ENCODE measurements at regions not wholly inside any gene's neighbourhood (a gene's known extent, or its start where the extent isn't known, plus 50 kb on each side); places are given as distances from the start of the nearest gene placed in this dataset.
"Not testable (repeated sequence)": the region's sequence is repeated elsewhere in the genome, so short reads cannot be mapped to it uniquely, and the experiment has no call there.

DNA sequence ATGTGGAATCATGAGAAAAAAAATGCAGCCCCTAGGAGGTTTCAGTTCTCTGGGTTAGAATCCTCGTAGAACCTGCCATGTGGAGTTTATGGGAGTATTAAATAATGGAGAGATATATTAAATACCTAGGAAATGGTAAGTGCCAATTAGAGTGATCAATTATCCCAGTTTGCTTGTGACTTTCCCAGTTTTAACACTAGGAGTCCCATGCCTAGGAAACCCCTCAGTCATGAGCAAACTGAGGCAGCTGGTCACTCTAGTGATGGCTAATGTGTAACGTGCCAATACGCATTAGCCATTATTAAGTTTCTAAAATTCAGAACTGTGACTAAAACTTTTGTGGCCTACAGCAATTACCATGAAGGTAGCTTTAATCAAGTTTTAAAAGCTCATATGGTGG lies 720.6 kb downstream of the TAF11L14 start:
- no peak for DNase-seq (ENCODE audit: low spot score)

DNA sequence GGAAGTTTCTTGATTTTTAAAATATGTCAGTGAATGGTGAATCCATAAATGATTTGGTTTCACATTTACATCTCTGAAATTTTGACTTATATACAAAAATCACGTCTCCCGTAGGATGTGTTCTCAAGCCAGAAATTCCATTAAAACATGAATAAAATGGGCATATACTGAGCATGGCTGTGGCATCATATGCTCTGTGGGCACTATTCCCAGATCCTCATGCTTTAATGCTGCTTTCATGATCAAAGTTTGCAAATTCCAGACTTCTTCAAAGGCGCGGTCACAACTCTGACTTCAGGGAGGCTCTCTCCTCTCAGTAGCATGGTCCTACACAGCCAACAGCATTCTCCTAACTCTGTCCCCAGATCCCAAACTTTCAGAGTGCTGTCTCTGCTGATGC lies 723.2 kb downstream of the TAF11L14 start:
- DNase-seq (ENCODE audit: low spot score): no peak

DNA sequence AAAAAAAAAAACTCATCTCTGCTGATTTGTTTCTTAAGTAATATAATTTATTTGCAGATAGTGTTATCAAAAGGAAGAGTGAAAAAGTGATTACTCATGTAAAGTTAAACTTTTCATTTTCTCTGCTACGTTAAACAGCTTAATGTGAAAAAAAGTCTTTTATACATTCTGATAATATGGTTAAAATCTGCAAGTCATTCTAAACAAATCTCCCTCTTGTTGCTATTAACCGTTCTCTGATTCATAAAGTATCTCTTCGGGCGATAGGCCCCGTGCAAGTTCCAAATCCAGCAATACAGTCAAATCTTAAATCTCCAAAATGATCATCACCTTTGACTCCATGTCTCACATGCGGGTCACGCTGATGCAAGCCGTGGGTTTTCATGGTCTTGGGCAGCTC lies 732.0 kb downstream of the TAF11L14 start:
- DNase-seq (ENCODE audit: low spot score): no peak

DNA sequence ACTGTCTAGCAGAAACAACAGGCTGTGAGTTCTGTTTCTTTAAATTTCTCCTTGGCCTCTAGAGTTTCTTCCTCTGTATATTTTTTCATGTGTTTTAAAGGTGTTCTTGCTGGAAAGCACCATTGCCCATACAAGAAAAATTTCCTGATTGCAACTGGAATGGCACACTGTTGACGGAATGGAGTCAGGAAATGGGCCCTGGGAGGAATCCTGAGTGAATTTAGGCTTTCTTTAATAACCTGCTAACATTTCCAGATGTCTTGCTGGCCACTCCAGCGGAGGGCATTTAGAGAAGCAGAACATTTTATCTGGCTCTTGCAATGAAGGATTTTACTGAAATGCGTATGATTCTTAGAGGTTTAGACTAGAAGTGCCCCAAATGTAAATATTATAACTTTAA lies 736.3 kb downstream of the TAF11L14 start:
- DNase-seq (ENCODE audit: low spot score): no peak

DNA sequence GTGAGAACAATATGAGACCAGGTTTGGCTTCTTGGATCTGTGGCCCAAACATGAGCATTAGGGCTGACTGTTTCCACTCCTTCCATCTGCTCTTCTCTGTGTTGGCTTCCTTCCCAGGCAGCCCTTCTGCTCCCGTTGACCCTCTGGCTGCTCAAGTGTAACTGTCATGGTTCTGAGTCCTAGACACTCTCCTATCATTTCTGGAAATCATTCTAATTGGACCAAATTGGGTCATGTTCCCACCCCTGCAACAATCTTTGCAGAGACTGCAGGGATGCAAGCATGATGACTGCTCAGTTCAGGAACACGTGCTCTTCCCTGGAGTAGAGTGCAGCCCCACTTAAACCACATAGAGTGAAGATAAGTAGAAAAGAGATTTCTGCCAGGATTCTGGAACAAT lies 741.4 kb downstream of the TAF11L14 start:
- peak; percentile 24 for DNase-seq (ENCODE audit: low spot score)

DNA sequence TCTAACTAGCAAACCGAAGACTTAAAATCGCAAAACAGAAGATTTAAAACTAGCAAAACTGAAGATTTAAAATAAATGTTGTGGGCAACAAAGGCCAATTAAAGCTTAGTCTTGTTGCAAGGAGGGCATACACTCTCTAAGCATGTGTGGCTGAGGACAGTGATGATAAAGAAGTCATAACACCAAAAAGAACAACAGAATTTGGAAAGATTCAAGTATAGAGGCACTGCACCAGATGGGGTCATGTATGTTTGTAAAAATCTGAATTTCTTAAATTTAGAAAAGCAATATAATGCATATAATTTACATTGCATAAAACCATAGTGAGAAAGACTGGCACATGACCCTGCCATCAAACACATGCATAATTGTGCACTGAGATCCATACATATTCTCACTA lies 743.8 kb downstream of the TAF11L14 start:
- DNase-seq (ENCODE audit: low spot score): no peak

DNA sequence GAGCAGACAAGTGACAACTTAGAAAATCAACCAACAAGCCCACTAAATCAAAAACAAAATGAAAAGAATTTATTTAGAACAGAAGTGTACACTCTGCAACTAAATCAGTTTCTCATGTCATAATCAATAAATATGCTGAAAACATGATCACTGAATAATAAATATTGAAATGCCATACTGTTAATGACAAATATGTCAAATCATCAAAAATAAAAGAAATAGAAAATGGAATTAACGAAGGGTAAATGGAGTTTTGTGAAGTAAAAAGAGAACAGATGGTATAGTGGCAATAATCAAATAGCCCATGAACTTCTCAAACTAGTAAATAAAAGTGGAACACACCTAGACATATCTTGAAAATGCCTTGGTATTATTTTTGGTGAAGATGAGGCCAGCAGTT lies 744.9 kb downstream of the TAF11L14 start:
- no peak for DNase-seq (ENCODE audit: low spot score)

DNA sequence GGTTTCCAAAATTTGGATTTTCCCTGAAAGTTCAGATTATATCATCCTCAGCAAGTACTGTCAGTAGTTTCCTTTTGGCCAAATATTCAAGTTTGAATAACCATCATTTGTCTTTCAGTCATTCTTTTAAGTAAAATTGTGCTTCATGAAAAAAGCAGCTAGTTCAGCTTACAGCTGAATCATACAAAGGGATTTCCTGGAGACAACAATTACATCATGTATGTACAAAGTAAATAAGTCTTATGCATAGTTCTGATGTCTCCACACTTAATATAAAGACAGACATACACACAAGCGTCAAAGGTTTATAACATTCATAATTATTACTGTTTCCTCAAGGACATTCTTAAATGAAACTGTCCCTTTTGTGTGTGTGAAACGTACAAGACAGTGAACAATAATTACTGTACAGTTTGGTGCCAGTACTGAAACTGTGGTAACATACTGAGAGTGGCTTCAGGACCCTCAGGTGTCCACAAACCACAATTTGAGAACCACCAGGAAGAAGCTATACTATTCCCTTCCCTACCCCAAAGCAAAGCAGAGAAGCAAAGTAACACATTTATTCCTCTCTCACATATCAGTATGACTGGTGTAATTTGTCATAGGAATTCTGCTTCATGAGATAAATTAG lies 746.6 kb downstream of the TAF11L14 start:
- no peak for DNase-seq (ENCODE audit: low spot score)

DNA sequence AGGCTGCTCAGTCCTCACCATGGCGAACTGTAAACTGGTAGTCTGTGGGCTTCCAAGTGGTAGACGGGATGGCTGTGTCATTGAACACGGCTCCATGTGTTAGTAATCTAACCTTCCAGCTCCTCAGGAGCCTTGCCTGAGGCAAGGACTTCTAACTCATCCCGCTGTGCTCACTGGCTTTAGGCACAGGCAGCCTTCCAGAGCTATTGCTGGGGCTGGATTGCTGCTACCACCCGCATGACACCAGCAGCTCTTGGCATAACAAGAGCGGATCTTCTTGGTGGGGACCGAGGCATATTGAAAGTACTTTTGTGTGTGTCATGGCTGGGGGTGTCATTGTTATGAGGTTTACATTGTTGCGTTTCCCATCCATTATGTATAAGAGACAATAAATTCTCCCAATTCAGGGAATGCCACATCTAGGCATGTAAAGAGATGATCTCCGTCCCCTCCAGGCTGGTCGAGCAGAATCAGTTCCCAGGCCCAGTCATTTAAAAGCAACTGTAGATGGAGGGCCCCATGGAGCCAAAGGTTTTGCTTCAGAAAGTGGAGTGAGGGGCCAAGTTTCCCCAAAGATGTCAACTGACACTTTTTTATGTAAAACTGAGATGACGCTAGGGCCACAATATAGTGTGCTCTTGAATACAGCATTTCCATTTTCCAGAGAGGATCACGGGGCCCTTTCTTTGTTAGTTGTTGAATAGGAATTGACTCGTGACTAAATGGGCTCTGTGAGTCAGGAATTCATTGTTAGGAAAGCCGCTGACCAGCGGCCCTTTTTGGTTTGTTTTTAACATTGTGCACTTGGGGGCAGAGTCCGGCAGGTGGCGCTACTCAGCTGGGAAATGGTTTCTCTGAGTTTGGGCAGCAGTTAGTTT lies 759.5 kb downstream of the TAF11L14 start:
- DNase-seq (ENCODE audit: low spot score): peak; percentile 77

DNA sequence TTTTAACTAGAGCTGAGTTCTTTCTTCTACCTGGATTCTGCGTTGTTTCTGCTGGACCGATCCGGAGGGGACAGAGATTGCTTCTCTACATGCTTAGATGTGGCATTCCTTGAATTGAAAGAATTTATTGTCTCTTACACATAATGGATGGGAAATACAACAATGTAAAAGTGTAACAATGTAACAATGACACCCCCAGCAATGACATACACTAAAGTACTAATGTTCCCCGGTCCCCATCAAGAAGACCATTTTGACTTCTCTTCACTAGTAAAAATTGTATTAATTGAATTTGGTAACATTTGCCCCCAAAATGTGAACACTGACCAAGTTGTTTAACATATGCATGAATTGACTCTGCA lies 760.2 kb downstream of the TAF11L14 start:
- no peak for DNase-seq (ENCODE audit: low spot score)

DNA sequence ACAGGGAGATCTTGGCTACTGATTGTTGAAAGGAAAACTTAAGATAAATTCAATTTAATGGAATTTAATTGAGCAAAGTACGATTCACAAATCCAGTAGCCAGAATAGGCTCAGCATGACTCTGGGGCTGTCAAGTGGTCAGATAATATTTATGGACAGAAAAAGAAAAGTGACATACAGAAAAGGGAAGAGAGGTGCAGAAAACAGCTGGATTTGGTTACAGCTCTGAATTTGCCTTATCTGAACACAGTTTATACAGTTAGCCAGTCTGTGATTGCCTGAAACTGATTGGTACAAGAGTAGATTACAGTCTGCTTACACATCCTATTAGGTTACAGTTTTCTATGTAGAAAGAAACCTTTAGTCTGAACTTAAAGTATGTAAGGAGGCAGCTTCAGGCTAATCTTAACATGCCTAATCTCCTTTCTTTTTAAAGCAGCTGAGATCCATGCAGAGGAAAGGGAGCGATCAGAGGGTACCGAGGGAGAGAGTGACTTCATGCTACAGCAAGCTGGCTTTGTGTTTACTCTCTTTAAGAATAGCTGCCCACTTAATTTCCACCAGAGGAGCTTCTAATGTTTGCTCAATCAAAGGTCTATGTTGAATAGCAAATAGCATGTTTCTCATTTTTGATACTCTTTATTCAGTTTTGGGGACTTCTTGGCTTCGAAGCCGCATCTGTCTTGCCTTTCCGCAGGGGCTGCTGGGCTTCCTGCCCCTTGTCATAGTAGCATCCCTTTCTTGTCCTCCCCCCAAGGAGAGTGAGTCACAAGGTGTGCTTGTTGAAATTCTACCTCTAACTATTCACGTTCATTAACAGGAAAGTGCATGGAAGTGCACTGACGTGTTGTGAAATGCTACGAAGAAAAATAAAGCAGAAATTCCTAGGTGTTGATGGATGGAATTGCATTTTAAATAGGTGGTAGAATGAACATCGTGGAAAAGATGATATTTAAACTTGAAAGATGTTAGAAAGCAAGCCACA lies 761.2 kb downstream of the TAF11L14 start:
- no peak for DNase-seq (ENCODE audit: low spot score)

DNA sequence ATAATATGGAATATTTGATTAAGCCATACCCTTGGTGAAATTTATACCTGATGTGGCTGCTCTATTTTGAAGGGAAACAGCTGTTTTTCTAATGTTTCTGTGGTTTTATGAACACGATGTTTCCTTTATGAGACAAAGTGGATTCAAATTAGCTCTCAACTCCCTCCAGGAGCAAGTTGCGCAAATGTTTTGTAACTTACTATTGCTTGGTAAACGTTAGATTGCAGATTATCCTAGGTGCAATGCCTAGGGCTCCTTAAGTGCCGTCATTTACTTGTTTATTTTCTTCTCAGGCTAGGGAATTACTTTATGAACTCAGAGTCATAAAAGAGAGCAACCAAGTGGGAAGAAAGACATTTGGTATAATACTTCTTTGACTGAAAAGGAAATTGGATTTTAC lies 763.1 kb downstream of the TAF11L14 start:
- no peak for DNase-seq (ENCODE audit: low spot score)

DNA sequence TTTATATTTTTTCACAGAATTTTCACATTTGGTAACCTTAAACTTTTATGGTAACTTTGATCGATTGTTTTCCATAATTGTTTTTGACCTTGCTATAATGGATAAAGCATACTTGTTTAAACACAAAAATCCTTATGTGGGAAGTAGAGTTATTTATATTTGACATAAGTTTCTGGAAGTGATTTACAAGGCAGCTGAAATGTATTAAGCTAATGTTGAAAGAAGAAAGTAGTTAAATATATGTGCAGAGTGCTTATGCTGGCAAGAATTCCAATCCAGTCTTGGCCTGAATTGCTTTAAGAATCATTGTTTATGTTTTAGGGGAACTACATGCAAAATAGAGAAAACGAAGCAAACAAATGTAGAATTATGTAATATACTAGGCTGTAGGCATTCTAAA lies 763.6 kb downstream of the TAF11L14 start:
- DNase-seq (ENCODE audit: low spot score): no peak

DNA sequence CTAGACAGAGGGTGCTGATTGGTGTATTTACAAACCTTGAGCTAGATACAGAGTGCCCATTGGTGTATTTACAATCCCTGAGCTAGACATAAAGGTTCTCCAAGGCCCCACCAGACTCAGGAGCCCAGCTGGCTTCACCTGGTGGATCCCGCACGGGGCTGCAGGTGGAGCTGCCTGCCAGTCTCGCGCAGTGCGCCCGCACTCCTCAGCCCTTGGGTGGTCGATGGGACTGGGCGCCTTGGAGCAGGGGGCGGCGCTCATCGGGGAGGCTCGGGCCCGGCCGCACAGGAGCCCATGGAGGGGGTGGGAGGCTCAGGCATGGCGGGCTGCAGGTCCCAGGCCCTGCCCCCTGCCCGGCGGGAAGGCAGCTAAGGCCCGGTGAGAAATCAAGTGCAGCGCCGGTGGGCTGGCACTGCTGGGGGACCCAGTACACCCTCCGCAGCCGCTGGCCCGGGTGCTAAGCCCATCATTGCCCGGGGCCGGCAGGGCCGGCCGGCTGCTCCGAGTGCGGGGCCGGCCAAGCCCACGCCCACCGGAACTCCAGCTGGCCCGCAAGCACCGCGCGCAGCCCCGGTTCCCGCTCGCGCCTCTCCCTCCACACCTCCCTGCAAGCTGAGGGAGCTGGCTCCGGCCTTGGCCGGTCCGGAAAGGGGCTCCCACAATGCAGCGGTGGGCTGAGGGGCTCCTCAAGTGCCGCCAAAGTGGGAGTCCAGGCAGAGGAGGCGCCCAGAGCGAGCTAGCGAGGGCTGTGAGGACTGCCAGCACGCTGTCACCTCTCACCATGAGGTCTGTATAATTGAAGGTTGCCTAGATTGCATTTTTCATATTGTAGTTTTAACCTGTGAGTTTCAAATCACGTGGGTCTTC lies 765.4 kb downstream of the TAF11L14 start:
- DNase-seq (ENCODE audit: low spot score): not testable (repeated sequence)

DNA sequence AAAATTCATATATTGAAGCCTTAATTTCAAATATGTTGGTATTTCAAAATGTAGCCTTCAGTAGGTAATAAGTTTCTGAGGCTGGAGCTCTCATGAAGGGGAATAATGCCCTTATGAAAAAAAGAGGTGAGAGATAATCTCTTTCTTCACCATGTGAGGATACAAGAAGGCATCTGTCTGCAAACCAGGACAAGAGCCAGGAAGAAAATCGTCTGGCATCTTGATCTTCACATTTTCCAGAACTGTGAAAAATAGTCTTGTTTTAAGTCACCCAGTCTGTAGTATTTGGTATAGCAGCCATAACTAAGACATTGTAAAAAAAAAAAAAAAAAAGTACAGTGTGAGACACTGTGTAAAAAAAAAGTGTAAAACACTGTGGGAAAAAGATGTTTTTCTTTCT lies 768.9 kb downstream of the TAF11L14 start:
- DNase-seq (ENCODE audit: low spot score): no peak

DNA sequence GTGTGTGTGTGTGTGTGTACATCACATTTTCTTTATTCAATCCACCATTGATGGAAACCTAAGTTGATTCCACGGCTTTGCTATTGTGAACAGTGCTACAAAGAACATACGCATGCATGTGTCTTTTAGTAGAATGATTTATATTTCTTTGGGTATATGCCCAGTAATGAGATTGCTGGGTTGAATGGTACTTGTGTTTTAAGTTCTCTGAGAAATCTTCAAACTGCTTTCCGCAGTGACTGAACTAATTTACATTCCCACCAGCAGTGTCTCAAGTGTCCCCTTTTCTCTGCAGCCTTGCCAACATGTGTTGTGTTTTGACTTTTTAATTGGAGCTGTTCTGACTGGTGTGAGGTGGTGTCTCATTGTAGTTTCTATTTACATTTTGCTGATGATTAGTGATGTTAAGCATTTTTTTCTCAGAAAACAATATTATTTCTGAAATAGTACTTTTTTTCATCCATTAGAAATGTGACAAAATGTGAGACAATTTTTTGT lies 769.7 kb downstream of the TAF11L14 start:
- DNase-seq (ENCODE audit: low spot score): no peak

DNA sequence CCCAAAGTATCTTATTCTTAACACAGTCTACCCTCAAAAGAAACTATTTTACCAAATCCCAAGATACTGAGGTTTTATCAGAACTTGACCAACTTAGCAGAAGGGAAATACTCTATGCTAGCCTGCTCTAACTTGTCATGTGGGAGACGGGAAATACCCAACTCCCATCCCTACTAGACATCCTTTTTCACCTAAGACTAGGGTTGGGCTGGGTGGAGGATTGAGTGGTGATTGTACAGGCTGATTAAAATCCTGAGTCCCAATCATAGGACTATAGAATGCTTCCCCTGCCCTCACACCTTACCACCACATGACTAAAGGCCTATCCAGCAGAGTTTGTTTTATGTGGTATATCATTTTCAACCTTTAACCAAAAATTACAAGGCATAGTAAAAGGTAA lies 786.5 kb downstream of the TAF11L14 start:
- no peak for DNase-seq (ENCODE audit: low spot score)

DNA sequence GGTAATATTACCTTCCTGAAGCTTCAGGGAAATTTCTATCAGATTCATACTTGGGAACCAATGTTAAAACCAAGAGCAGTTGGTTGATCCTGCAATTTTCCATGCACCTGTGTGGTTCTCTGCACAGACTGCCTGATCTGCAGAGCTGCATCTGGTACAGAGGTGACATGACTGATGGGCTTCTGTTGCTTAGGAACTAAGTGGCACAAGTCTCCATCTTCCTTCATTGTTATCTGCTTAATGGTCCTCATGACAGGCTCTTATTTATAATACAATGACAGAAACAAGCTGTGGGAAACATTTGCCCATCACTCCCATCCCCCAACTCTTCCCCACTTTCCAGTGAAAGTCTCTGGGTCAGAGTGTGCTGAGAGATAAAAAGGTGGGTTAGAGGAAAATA lies 799.1 kb downstream of the TAF11L14 start:
- DNase-seq (ENCODE audit: low spot score): no peak

DNA sequence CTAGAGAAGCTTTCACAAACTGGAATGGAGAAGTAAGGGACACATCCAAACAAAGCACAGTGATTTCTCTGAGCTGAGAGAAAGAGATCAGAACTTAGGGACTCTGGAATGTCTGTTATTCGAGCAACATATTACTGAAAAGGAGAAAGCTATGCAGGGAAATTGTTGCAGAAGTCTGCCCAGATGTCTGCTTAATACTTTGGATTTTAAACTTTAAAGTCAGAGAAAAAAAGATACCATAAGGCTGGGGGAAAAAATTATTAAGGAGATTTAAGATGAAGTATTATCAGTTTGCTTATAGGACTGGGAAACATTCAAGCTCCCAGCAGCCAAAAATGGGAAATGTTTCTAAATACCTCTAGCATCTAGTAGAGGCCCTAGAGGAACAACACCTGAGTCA lies 803.9 kb downstream of the TAF11L14 start:
- DNase-seq (ENCODE audit: low spot score): no peak

DNA sequence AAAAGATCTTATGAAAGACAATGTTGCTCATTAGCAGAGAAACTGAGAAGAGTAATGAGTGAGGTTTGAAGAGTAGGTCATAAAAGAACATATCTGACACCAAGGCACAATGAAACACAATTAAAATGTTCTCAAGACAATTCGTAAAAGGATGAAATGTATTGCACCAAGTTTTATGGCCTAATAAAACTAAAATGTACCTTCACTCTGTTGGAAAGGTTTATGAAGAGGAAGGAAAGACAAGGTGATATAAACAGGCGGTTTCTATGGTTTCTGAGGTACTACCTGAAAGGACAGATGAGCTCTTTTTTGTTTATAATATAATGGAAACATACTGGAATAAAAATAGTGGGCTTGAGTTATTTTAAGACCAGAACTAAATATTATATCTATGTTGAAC lies 821.3 kb downstream of the TAF11L14 start:
- no peak for DNase-seq (ENCODE audit: low spot score)

DNA sequence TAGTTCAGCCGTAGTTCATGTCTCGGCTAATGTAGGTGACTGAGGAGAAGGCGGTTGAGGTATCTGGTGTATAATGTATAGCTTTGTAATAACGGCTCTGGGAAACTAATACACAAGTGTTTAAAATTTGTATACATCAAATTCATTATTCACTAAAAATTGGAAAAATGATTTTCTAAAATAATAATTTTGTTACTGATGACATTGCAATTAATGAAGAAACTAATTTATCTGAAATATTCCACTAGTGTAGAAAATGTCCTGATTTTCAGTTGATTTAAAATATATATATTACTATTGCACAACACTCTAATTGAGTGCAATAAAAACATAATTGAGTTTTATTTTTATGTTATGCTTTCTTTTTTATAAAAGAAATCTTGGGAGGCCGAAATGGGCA lies 823.0 kb downstream of the TAF11L14 start:
- no peak for DNase-seq (ENCODE audit: low spot score)
